A549 (cell line): ENCODE measurements at regions not wholly inside any gene's neighbourhood (a gene's known extent, or its start where the extent isn't known, plus 50 kb on each side); places are given as distances from the start of the nearest gene placed in this dataset.

Experiments used
- EP300 ChIP-seq, 2 experiments: fragments of >200 bp; sonication (Bioruptor Twin); formaldehyde crosslinking; IDR thresholded peaks; 2 replicates in 1 of 2; 3 replicates in 1 of 2; pipeline ENCODE4 v1.6.1; 2016 to 2017
- KDM1A ChIP-seq: fragments of 200-600 bp; sonication (generic); IDR thresholded peaks from 2 replicates; pipeline ENCODE4 v1.6.1; 2016; ENCODE audit warnings: low read depth, mild to moderate bottlenecking
- MYC ChIP-seq: IDR thresholded peaks from 2 replicates; pipeline ENCODE4 v1.6.1; 2012; ENCODE audit warnings: mild to moderate bottlenecking, inconsistent platforms, low read length, improper control_type of control experiment, borderline replicate concordance
- RNF2 ChIP-seq: fragments of 200-600 bp; sonication (generic); IDR thresholded peaks from 2 replicates; pipeline ENCODE4 v1.6.1; 2016; ENCODE audit warnings: low read depth, mild to moderate bottlenecking, antibody characterized with exemption, moderate library complexity, borderline replicate concordance
- SMC3 ChIP-seq: fragments of >200 bp; sonication (Bioruptor Twin); formaldehyde crosslinking; IDR thresholded peaks from 3 replicates; pipeline ENCODE4 v1.6.1; 2018; ENCODE audit warnings: inconsistent platforms
- TF ChIP-seq, protein P1 (sequence below): fragments of >200 bp; sonication (Bioruptor Twin); formaldehyde crosslinking; IDR thresholded peaks from 3 replicates; pipeline ENCODE4 v1.5.1; 2016

DNA sequence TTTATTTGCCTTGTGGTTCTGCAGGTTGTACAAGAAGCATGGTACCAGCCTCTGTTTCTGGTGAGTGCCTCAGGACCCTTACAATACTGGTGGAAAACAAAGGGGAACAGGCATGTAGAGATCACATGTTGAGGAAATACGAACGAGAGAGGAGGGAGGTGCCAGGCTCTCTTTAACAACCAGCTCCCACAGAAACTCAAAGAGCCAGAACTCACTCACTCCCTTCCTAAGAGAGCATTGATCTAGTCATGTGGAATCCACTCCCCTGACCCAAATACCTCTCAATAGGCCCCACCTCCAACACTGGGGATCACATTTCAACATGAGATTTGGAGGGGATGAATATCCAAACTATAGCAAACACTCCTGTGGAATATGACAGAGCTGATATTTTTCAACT is 938.0 kb downstream of the GALC start:
- TF ChIP-seq EP300 (IDR thresholded peaks at IDR 0.05) (no peak), RNF2 (no peak), MYC (no peak), SMC3 (no peak), KDM1A (no peak)
- TF ChIP-seq, protein P1, sequence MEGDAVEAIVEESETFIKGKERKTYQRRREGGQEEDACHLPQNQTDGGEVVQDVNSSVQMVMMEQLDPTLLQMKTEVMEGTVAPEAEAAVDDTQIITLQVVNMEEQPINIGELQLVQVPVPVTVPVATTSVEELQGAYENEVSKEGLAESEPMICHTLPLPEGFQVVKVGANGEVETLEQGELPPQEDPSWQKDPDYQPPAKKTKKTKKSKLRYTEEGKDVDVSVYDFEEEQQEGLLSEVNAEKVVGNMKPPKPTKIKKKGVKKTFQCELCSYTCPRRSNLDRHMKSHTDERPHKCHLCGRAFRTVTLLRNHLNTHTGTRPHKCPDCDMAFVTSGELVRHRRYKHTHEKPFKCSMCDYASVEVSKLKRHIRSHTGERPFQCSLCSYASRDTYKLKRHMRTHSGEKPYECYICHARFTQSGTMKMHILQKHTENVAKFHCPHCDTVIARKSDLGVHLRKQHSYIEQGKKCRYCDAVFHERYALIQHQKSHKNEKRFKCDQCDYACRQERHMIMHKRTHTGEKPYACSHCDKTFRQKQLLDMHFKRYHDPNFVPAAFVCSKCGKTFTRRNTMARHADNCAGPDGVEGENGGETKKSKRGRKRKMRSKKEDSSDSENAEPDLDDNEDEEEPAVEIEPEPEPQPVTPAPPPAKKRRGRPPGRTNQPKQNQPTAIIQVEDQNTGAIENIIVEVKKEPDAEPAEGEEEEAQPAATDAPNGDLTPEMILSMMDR, result no peak
